ENCODE measurements at regions not wholly inside any gene's neighbourhood (a gene's known extent, or its start where the extent isn't known, plus 50 kb on each side); places are given as distances from the start of the nearest gene placed in this dataset.

- DNase-seq (ENCODE audit: low spot score) = no peak
Observed at GRCh38 chr1:5379176-5379759, 613.0 kb downstream of the NPHP4 start.

- no peak for DNase-seq (ENCODE audit: low spot score)
Observed at GRCh38 chr1:5376538-5377247, 615.5 kb downstream of the NPHP4 start.

- DNase-seq (ENCODE audit: low spot score) = no peak
Observed at GRCh38 chr1:5375481-5375880, 616.7 kb downstream of the NPHP4 start.

GRCh38 chr1:5374192-5374591 lies 618.0 kb downstream of the NPHP4 start:
- DNase-seq (ENCODE audit: low spot score) = no peak

GRCh38 chr1:5373281-5373680 lies 618.9 kb downstream of the NPHP4 start:
- DNase-seq (ENCODE audit: low spot score) = no peak

GRCh38 chr1:5371270-5371669 lies 621.0 kb downstream of the NPHP4 start:
- no peak for DNase-seq (ENCODE audit: low spot score)

- DNase-seq (ENCODE audit: low spot score) = peak; percentile 70
Observed at GRCh38 chr1:5370311-5370710, 621.9 kb downstream of the NPHP4 start.

GRCh38 chr1:5369223-5369622 lies 623.0 kb downstream of the NPHP4 start:
- DNase-seq (ENCODE audit: low spot score) = no peak

GRCh38 chr1:5368201-5368600 lies 624.0 kb downstream of the NPHP4 start:
- no peak for DNase-seq (ENCODE audit: low spot score)

GRCh38 chr1:5367306-5367705 lies 624.9 kb downstream of the NPHP4 start:
- no peak for DNase-seq (ENCODE audit: low spot score)

GRCh38 chr1:5365751-5366150 lies 626.5 kb downstream of the NPHP4 start:
- no peak for DNase-seq (ENCODE audit: low spot score)

- DNase-seq (ENCODE audit: low spot score) = no peak
Observed at GRCh38 chr1:5364591-5364990, 627.6 kb downstream of the NPHP4 start.

- DNase-seq (ENCODE audit: low spot score) = no peak
Observed at GRCh38 chr1:5354681-5355080, 637.5 kb downstream of the NPHP4 start.

- no peak for DNase-seq (ENCODE audit: low spot score)
Observed at GRCh38 chr1:5351366-5351765, 640.9 kb downstream of the NPHP4 start.

- DNase-seq (ENCODE audit: low spot score) = no peak
Observed at GRCh38 chr1:5349526-5349925, 642.7 kb downstream of the NPHP4 start.

- no peak for DNase-seq (ENCODE audit: low spot score)
Observed at GRCh38 chr1:5348732-5349465, 643.3 kb downstream of the NPHP4 start.

GRCh38 chr1:5347726-5348125 lies 644.5 kb downstream of the NPHP4 start:
- no peak for DNase-seq (ENCODE audit: low spot score)

GRCh38 chr1:5345556-5345955 lies 646.7 kb downstream of the NPHP4 start:
- no peak for DNase-seq (ENCODE audit: low spot score)

GRCh38 chr1:5343256-5344020 lies 648.8 kb downstream of the NPHP4 start:
- DNase-seq (ENCODE audit: low spot score) = no peak

- no peak for DNase-seq (ENCODE audit: low spot score)
Observed at GRCh38 chr1:5342830-5343229, 649.4 kb downstream of the NPHP4 start.

GRCh38 chr1:5342172-5342571 lies 650.1 kb downstream of the NPHP4 start:
- DNase-seq (ENCODE audit: low spot score) = no peak

GRCh38 chr1:5341471-5341870 lies 650.8 kb downstream of the NPHP4 start:
- DNase-seq (ENCODE audit: low spot score) = no peak
